ENCODE measurements at regions not wholly inside any gene's neighbourhood (a gene's known extent, or its start where the extent isn't known, plus 50 kb on each side); places are given as distances from the start of the nearest gene placed in this dataset.

GRCh38 chr11:26843539-26843938, 121.7 kb upstream of the SLC5A12 start:
- Histone ChIP-seq H3K27me3 (no peaks in the 10 kb centered on the region), H3K9me3 (no peaks in the 10 kb centered on the region), H3K4me3 (no peak overlapping the region), H3K36me3 (no peaks in the 10 kb centered on the region), H3K4me1 (no peaks in the 10 kb centered on the region), H3K27ac (no peak overlapping the region)
- no peak for TF ChIP-seq CTCF (IDR thresholded peaks at IDR 0.05)
- intact Hi-C loops (cut with DNase I), result no loop called here
- ATAC-seq (no peak), DNase-seq (no peak)

- no peak for TF ChIP-seq CTCF (IDR thresholded peaks at IDR 0.05)
- Histone ChIP-seq H3K27me3 (no peaks in the 10 kb centered on the region), H3K9me3 (no peaks in the 10 kb centered on the region), H3K4me1 (no peaks in the 10 kb centered on the region), H3K36me3 (no peaks in the 10 kb centered on the region), H3K4me3 (no peak overlapping the region), H3K27ac (no peak overlapping the region)
- intact Hi-C loops (cut with DNase I), result no loop called here
- ATAC-seq, result no peak
- no peak for DNase-seq
These were observed 123.1 kb upstream of the SLC5A12 start for GRCh38 chr11:26844963-26845362.

- no peak for ATAC-seq
- intact Hi-C loops (cut with DNase I), result no loop called here
- H3K27ac ChIP-seq, result no peak overlapping the region
These were observed 124.4 kb upstream of the SLC5A12 start for GRCh38 chr11:26846227-26846626.

GRCh38 chr11:26847459-26847858, 125.6 kb upstream of the SLC5A12 start:
- no peak for ATAC-seq

More at GRCh38 chr11:26846227-26846626, 124.4 kb upstream of the SLC5A12 start:
- H3K4me3 ChIP-seq, result no peak overlapping the region
- no peaks in the 10 kb centered on the region for H3K9me3 ChIP-seq
- no peak for DNase-seq
- H3K36me3 ChIP-seq, result no peaks in the 10 kb centered on the region
- TF ChIP-seq CTCF (IDR thresholded peaks at IDR 0.05), result no peak
- no peaks in the 10 kb centered on the region for H3K4me1 ChIP-seq
- H3K27me3 ChIP-seq, result no peaks in the 10 kb centered on the region

GRCh38 chr11:26847977-26848376, 126.1 kb upstream of the SLC5A12 start:
- Histone ChIP-seq H3K27ac (no peak overlapping the region), H3K36me3 (no peaks in the 10 kb centered on the region), H3K27me3 (no peaks in the 10 kb centered on the region), H3K9me3 (no peaks in the 10 kb centered on the region), H3K4me3 (no peak overlapping the region), H3K4me1 (no peaks in the 10 kb centered on the region)
- DNase-seq (no peak), ATAC-seq (no peak)
- TF ChIP-seq CTCF (IDR thresholded peaks at IDR 0.05), result no peak
- intact Hi-C loops (cut with DNase I), result no loop called here

More at GRCh38 chr11:26847459-26847858, 125.6 kb upstream of the SLC5A12 start:
- Histone ChIP-seq H3K4me3 (no peak overlapping the region), H3K27me3 (no peaks in the 10 kb centered on the region), H3K4me1 (no peaks in the 10 kb centered on the region), H3K27ac (no peak overlapping the region), H3K9me3 (no peaks in the 10 kb centered on the region), H3K36me3 (no peaks in the 10 kb centered on the region)
- TF ChIP-seq CTCF (IDR thresholded peaks at IDR 0.05), result no peak
- intact Hi-C loops (cut with DNase I), result no loop called here
- DNase-seq, result no peak

Data from left lung (tissue), 4 donors.